Daoy (cell line): ENCODE measurements at regions not wholly inside any gene's neighbourhood (a gene's known extent, or its start where the extent isn't known, plus 50 kb on each side); places are given as distances from the start of the nearest gene placed in this dataset.

Source experiments
- DNase-seq: peaks from one replicate; pipeline ENCODE4 v3.0.0-alpha.2; 2015; ENCODE audit warnings: low read depth

- peak; percentile 56 for DNase-seq
These were observed 667.4 kb upstream of the ZP4 start for GRCh38 chr1:238558156-238558555.

- peak; percentile 19 for DNase-seq
These were observed 661.5 kb upstream of the ZP4 start for GRCh38 chr1:238552271-238552670.

GRCh38 chr1:238549137-238549536 lies 658.4 kb upstream of the ZP4 start:
- no peak for DNase-seq

GRCh38 chr1:238546118-238546517 lies 655.4 kb upstream of the ZP4 start:
- DNase-seq = no peak

GRCh38 chr1:238537641-238538040 lies 646.9 kb upstream of the ZP4 start:
- no peak for DNase-seq

- DNase-seq = no peak
These were observed 639.6 kb upstream of the ZP4 start for GRCh38 chr1:238530209-238530851.

GRCh38 chr1:238517711-238518110 lies 627.0 kb upstream of the ZP4 start:
- no peak for DNase-seq

GRCh38 chr1:238501290-238501689 lies 610.6 kb upstream of the ZP4 start:
- no peak for DNase-seq

GRCh38 chr1:238499021-238499420 lies 608.3 kb upstream of the ZP4 start:
- no peak for DNase-seq

- peak; percentile 15 for DNase-seq
These were observed 601.5 kb upstream of the ZP4 start for GRCh38 chr1:238492271-238492670.

GRCh38 chr1:238491265-238491664 lies 600.5 kb upstream of the ZP4 start:
- no peak for DNase-seq

GRCh38 chr1:238489006-238489405 lies 598.3 kb upstream of the ZP4 start:
- no peak for DNase-seq

GRCh38 chr1:238488401-238488800 lies 597.7 kb upstream of the ZP4 start:
- DNase-seq = no peak

- no peak for DNase-seq
These were observed 597.2 kb upstream of the ZP4 start for GRCh38 chr1:238487931-238488330.

- peak; percentile 60 for DNase-seq
These were observed 595.1 kb upstream of the ZP4 start for GRCh38 chr1:238485912-238486209.

GRCh38 chr1:238485057-238485911 lies 594.6 kb upstream of the ZP4 start:
- peak; percentile 84 for DNase-seq

GRCh38 chr1:238484121-238484520 lies 593.4 kb upstream of the ZP4 start:
- DNase-seq = no peak

GRCh38 chr1:238476841-238477240 lies 586.1 kb upstream of the ZP4 start:
- no peak for DNase-seq

- no peak for DNase-seq
These were observed 585.0 kb upstream of the ZP4 start for GRCh38 chr1:238475712-238476111.

GRCh38 chr1:238474263-238474662 lies 583.5 kb upstream of the ZP4 start:
- DNase-seq = no peak

GRCh38 chr1:238469146-238469631 lies 578.5 kb upstream of the ZP4 start:
- DNase-seq = peak; percentile 37

GRCh38 chr1:238468068-238468467 lies 577.3 kb upstream of the ZP4 start:
- no peak for DNase-seq

- DNase-seq = peak; percentile 25
These were observed 575.7 kb upstream of the ZP4 start for GRCh38 chr1:238466459-238466858.
